Thyroid gland (tissue), 4 donors: ENCODE measurements at regions not wholly inside any gene's neighbourhood (a gene's known extent, or its start where the extent isn't known, plus 50 kb on each side); places are given as distances from the start of the nearest gene placed in this dataset.

Experiments
- DNase-seq, 2 donors: peaks; one replicate each; pipeline ENCODE4 v3.0.0-alpha.2; 2019
- H3K27ac ChIP-seq, 3 donors: fragments of 200-600 bp; sonication (generic); 1 replicate in 2 of 3; 2 replicates in 1 of 3; pipeline ENCODE4 v1.5.1; 2016 to 2019; ENCODE audit warnings: mild to moderate bottlenecking in 1 of 3, moderate library complexity in 1 of 3
- H3K27me3 ChIP-seq: fragments of 200-600 bp; sonication (generic); one replicate; pipeline ENCODE4 v1.5.1; 2019
- H3K36me3 ChIP-seq, 2 donors: fragments of 200-600 bp; sonication (generic); one replicate each; pipeline ENCODE4 v1.5.1; 2016 to 2019
- H3K4me1 ChIP-seq, 2 donors: fragments of 200-600 bp; sonication (generic); one replicate each; pipeline ENCODE4 v1.5.1; 2017 to 2019
- H3K4me3 ChIP-seq, 3 donors: fragments of 200-600 bp; sonication (generic); replicated peaks in 1 of 3; 1 replicate in 2 of 3; 2 replicates in 1 of 3; pipeline ENCODE4 v1.5.1; 2016; ENCODE audit warnings: mild to moderate bottlenecking in 1 of 3
- H3K9me3 ChIP-seq: fragments of 200-600 bp; sonication (generic); one replicate; pipeline ENCODE4 v1.5.1; 2017
- POLR2A ChIP-seq, 2 donors: fragments of 450-650 bp; IDR thresholded peaks; one replicate each; pipeline ENCODE4 v1.6.1; 2017; ENCODE audit warnings: antibody characterized with exemption in 2 of 2, mild to moderate bottlenecking in 2 of 2, moderate library complexity in 1 of 2
- WGBS, 2 donors: methylation state at CpG; one replicate each; pipeline ENCODE4 v1.1.5; 2017; 5-methylcytosine and 5-hydroxymethylcytosine counted together
- intact Hi-C: fragments of 100-400 bp; cut with DNase I; formaldehyde crosslinking; loops from one replicate; pipeline ENCODE4 v1.15.1; 2023
- TF ChIP-seq, protein P1 (sequence below), 6 experiments: fragments of 200-600 bp in 3 of 6; fragments of 450-650 bp in 3 of 6; sonication (generic) in 3 of 6; IDR thresholded peaks; one replicate each; pipeline ENCODE4 v1.5.1; 2016 to 2019; ENCODE audit warnings: antibody characterized with exemption in 6 of 6, mild to moderate bottlenecking in 2 of 6, inconsistent platforms in 1 of 6, moderate library complexity in 1 of 6

DNA sequence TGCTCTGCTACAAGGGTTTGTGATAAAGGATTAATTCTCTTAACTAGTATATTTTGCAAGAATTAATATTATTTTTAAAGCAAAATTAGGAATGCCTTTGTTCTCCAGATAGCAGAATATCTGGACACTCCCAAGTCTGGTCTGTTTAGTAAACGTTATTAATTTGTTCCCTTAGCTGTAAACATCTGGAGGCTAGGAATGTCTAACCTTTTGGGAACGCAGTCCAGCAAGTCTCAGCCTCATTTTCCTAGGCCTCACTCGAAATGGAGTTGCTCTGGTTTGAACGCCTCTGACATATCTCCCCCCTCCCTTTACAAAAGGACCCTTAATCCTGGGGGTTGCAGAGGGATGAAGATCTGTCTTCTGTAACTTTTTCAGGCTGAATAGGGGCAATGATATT lies 59.3 kb upstream of the WNT7A start:
- Histone ChIP-seq H3K27ac (no peak overlapping the region), H3K36me3 (no peaks in the 10 kb centered on the region), H3K4me1 (no peaks in the 10 kb centered on the region), H3K9me3 (no peaks in the 10 kb centered on the region), H3K4me3 (no peak overlapping the region), H3K27me3 (no peaks in the 10 kb centered on the region)
- intact Hi-C loops = no loop called here
- no peak for DNase-seq
- no peak for TF ChIP-seq POLR2A (IDR thresholded peaks at IDR 0.05)
- TF ChIP-seq, protein P1, sequence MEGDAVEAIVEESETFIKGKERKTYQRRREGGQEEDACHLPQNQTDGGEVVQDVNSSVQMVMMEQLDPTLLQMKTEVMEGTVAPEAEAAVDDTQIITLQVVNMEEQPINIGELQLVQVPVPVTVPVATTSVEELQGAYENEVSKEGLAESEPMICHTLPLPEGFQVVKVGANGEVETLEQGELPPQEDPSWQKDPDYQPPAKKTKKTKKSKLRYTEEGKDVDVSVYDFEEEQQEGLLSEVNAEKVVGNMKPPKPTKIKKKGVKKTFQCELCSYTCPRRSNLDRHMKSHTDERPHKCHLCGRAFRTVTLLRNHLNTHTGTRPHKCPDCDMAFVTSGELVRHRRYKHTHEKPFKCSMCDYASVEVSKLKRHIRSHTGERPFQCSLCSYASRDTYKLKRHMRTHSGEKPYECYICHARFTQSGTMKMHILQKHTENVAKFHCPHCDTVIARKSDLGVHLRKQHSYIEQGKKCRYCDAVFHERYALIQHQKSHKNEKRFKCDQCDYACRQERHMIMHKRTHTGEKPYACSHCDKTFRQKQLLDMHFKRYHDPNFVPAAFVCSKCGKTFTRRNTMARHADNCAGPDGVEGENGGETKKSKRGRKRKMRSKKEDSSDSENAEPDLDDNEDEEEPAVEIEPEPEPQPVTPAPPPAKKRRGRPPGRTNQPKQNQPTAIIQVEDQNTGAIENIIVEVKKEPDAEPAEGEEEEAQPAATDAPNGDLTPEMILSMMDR (IDR thresholded peaks at IDR 0.05) = no peak
- 81 to 86% methylated on average over 4 of the region's 4 CpGs for WGBS, 2 donors

DNA sequence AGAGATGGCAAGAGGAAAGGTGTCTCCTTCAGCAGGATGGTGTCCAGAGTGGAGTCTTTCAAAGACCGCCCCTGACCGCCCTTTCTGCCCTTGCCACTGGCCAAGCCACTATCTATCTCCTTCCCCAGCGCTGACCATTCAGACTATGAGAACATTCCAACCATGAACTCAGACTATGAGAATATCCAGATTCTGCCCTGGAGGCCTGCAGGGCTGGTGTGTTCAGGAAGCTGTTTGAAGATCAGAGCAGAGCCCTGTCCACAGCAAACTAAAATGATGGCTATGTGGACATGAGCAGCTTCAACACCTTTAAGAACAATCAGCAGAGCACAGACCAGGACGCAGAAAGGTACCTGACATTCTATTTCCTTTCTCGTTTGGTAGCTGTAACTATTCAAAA lies 57.3 kb upstream of the WNT7A start:
- Histone ChIP-seq H3K4me3 (no peak overlapping the region), H3K4me1 (no peaks in the 10 kb centered on the region), H3K36me3 (no peaks in the 10 kb centered on the region), H3K27me3 (no peaks in the 10 kb centered on the region), H3K9me3 (no peaks in the 10 kb centered on the region), H3K27ac (no peak overlapping the region)
- no peak for DNase-seq
- intact Hi-C loops = no loop called here
- 80 to 88% methylated on average over 5 of the region's 5 CpGs for WGBS, 2 donors
- TF ChIP-seq, protein P1 (IDR thresholded peaks at IDR 0.05) = no peak
- TF ChIP-seq POLR2A (IDR thresholded peaks at IDR 0.05) = no peak

DNA sequence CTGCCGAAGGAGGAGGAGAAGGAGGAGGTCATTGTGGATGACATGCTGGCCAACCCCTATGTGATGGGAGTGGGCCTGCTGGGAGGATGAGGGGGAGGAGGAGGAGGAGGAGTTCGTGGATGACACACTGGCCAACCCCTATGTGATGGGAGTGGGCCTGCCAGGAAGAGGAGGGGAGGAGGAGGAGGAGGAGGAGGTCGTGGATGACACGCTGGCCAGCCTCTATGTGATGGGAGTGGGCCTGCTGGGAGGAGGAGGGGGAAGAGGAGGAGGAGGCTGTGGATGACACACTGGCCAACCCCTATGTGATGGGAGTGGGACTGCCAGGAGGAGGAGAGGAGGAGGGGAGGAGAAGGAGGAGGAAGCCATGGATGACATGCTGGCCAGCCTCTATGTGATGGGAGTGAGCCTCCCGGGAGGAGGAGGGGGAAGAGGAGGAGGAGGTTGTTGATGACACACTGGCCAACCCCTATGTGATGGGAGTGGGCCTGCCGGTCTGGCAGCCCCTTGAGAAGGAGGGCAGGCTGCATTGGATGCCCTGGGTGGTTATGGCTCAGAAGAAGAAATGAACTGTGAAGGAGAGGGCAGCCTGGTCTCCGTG lies 55.7 kb upstream of the WNT7A start:
- Histone ChIP-seq H3K4me3 (no peak overlapping the region), H3K27ac (no peak overlapping the region), H3K9me3 (no peaks in the 10 kb centered on the region), H3K4me1 (no peaks in the 10 kb centered on the region), H3K27me3 (no peaks in the 10 kb centered on the region), H3K36me3 (no peaks in the 10 kb centered on the region)
- WGBS, 2 donors = 64 to 67% methylated on average over 7 of the region's 7 CpGs
- no peak for TF ChIP-seq POLR2A (IDR thresholded peaks at IDR 0.05)
- TF ChIP-seq, protein P1 (IDR thresholded peaks at IDR 0.05) = no peak
- intact Hi-C loops = no loop called here
- no peak for DNase-seq

DNA sequence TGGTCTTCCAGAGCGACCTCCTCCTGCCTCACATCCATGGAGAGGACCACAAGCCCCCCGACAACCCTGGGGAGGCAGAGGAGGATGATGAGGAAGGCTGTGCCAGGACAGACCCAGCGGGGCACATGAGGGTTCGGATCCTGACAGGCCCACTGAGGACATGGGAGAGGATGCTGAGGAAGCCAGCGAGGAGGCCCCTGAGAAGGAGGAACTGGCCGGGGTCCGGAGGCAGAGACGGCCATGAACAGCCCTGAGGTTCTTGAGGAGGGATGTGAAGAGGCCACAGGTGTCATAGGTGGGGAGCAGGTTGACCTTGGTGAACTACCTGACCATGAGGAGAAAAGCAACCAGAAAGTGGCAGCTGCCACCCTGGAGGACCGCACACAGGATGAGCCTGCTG lies 54.9 kb upstream of the WNT7A start:
- Histone ChIP-seq H3K4me3 (no peak overlapping the region), H3K9me3 (no peaks in the 10 kb centered on the region), H3K27me3 (no peaks in the 10 kb centered on the region), H3K4me1 (no peaks in the 10 kb centered on the region), H3K27ac (no peak overlapping the region), H3K36me3 (no peaks in the 10 kb centered on the region)
- WGBS, 2 donors = 91% methylated on average over 9 of the region's 9 CpGs
- DNase-seq = no peak
- no peak for TF ChIP-seq POLR2A (IDR thresholded peaks at IDR 0.05)
- TF ChIP-seq, protein P1 (IDR thresholded peaks at IDR 0.05) = no peak
- intact Hi-C loops = no loop called here

DNA sequence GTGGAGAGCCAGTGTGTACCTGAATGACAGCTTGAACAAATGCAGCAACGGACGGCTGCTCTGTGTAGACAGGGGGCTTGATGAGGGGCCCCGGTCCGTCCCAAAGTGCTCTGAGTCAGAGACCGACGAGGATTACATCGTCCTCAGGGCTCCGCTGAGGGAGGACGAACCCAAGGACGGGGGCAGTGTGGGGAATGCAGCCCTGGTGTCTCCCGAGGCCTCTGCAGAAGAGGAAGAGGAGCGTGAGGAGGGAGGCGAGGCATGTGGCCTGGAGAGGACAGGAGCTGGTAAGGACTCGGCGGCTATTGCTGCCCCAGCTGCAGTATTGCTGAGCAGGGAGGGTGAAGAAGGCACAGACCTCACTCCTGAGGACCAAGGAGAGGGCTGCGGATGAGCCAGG lies 54.4 kb upstream of the WNT7A start:
- TF ChIP-seq, protein P1 (IDR thresholded peaks at IDR 0.05) = no peak
- TF ChIP-seq POLR2A (IDR thresholded peaks at IDR 0.05) = no peak
- WGBS, 2 donors = 91 to 93% methylated on average over 15 to 16 of the region's 16 CpGs
- Histone ChIP-seq H3K27ac (no peak overlapping the region), H3K9me3 (no peaks in the 10 kb centered on the region), H3K27me3 (no peaks in the 10 kb centered on the region), H3K4me3 (no peak overlapping the region), H3K36me3 (no peaks in the 10 kb centered on the region), H3K4me1 (no peaks in the 10 kb centered on the region)
- no peak for DNase-seq
- intact Hi-C loops = no loop called here
